Glutamatergic neuron (in vitro differentiated cells): ENCODE measurements at regions not wholly inside any gene's neighbourhood (a gene's known extent, or its start where the extent isn't known, plus 50 kb on each side); places are given as distances from the start of the nearest gene placed in this dataset.

Experiments
- DNase-seq: peaks from one replicate; pipeline ENCODE4 v3.0.0; 2022
- H3K27ac Mint-ChIP-seq: one replicate; pipeline ENCODE4 v1.8.0; 2020; ENCODE audit warnings: mild to moderate bottlenecking, mixed read lengths, inconsistent platforms; ENCODE audit not compliant: unreplicated experiment
- H3K27me3 Mint-ChIP-seq: one replicate; pipeline ENCODE4 v1.8.0; 2020; ENCODE audit warnings: mild to moderate bottlenecking, moderate library complexity, mixed read lengths, inconsistent platforms; ENCODE audit not compliant: unreplicated experiment
- H3K36me3 Mint-ChIP-seq: one replicate; pipeline ENCODE4 v1.8.0; 2020; ENCODE audit warnings: mild to moderate bottlenecking, mixed read lengths, inconsistent platforms; ENCODE audit not compliant: unreplicated experiment
- H3K4me1 Mint-ChIP-seq: one replicate; pipeline ENCODE4 v1.8.0; 2020; ENCODE audit warnings: mild to moderate bottlenecking, low read depth, mixed read lengths, inconsistent platforms; ENCODE audit not compliant: unreplicated experiment
- H3K4me3 Mint-ChIP-seq: one replicate; pipeline ENCODE4 v1.8.0; 2020; ENCODE audit warnings: mild to moderate bottlenecking, mixed read lengths, inconsistent platforms; ENCODE audit not compliant: unreplicated experiment
- H3K9me3 Mint-ChIP-seq: one replicate; pipeline ENCODE4 v1.8.0; 2020; ENCODE audit warnings: mild to moderate bottlenecking, moderate library complexity, mixed read lengths, inconsistent platforms; ENCODE audit not compliant: unreplicated experiment
- CTCF ChIP-seq: fragments of 200-600 bp; sonication (generic); IDR thresholded peaks from one replicate; pipeline ENCODE4 v1.5.0; 2021; ENCODE audit not compliant: partially characterized antibody, unreplicated experiment

GRCh38 chr4:148984951-148985350, 542.7 kb upstream of the NR3C2 start:
- H3K9me3 Mint-ChIP-seq, result no peaks in the 10 kb centered on the region
- no peak for TF ChIP-seq CTCF
- no peaks in the 10 kb centered on the region for H3K36me3 Mint-ChIP-seq
- H3K4me3 Mint-ChIP-seq, result no peak overlapping the region
- peaks cover 2% of the 10 kb centered on the region for H3K27me3 Mint-ChIP-seq
- no peak for DNase-seq
- H3K4me1 Mint-ChIP-seq, result no peaks in the 10 kb centered on the region
- H3K27ac Mint-ChIP-seq, result no peak overlapping the region

GRCh38 chr4:148982200-148982599, 540.0 kb upstream of the NR3C2 start:
- TF ChIP-seq CTCF, result no peak
- Mint-ChIP-seq H3K27me3 (peaks cover 2% of the 10 kb centered on the region), H3K4me1 (no peaks in the 10 kb centered on the region), H3K36me3 (no peaks in the 10 kb centered on the region), H3K9me3 (no peaks in the 10 kb centered on the region), H3K4me3 (no peak overlapping the region), H3K27ac (no peak overlapping the region)
- DNase-seq, result no peak

GRCh38 chr4:148980782-148981480, 538.7 kb upstream of the NR3C2 start:
- Mint-ChIP-seq H3K36me3 (no peaks in the 10 kb centered on the region), H3K27me3 (peaks cover 2% of the 10 kb centered on the region), H3K9me3 (no peaks in the 10 kb centered on the region), H3K4me1 (no peaks in the 10 kb centered on the region), H3K27ac (no peak overlapping the region), H3K4me3 (no peak overlapping the region)
- no peak for TF ChIP-seq CTCF
- no peak for DNase-seq

- no peak for DNase-seq
- no peaks in the 10 kb centered on the region for H3K36me3 Mint-ChIP-seq
- H3K27me3 Mint-ChIP-seq, result peaks cover 2% of the 10 kb centered on the region
- no peaks in the 10 kb centered on the region for H3K9me3 Mint-ChIP-seq
- no peak for TF ChIP-seq CTCF
- H3K27ac Mint-ChIP-seq, result no peak overlapping the region
- no peaks in the 10 kb centered on the region for H3K4me1 Mint-ChIP-seq
- H3K4me3 Mint-ChIP-seq, result no peak overlapping the region
These were observed 536.1 kb upstream of the NR3C2 start for GRCh38 chr4:148978301-148978700.

- no peak for DNase-seq
- Mint-ChIP-seq H3K4me3 (no peak overlapping the region), H3K4me1 (no peaks in the 10 kb centered on the region), H3K36me3 (no peaks in the 10 kb centered on the region), H3K27ac (no peak overlapping the region), H3K9me3 (no peaks in the 10 kb centered on the region), H3K27me3 (no peaks in the 10 kb centered on the region)
- TF ChIP-seq CTCF, result no peak
These were observed 533.2 kb upstream of the NR3C2 start for GRCh38 chr4:148975464-148975863.
